Pancreas (tissue), 10 donors: ENCODE measurements at regions not wholly inside any gene's neighbourhood (a gene's known extent, or its start where the extent isn't known, plus 50 kb on each side); places are given as distances from the start of the nearest gene placed in this dataset.

ENCODE experiments used
- ATAC-seq, 4 donors: fragments of 200-7000 bp; cut with Tn5 transposase; one replicate each; pipeline versions ENCODE4 v1.8.0 to v1.9.1; 2020; ENCODE audit warnings: mild to moderate bottlenecking in 4 of 4, moderate library complexity in 4 of 4
- DNase-seq, 6 donors: peaks; one replicate each; pipeline ENCODE4 v3.0.0-alpha.2; 2020
- FAIRE-seq: peaks from 2 replicates; lab custom pipeline; 2012; peaks lifted over from hg19 to GRCh38; lab: Jason Lieb, UNC
- H3K27ac ChIP-seq, 4 donors: fragments of 200-600 bp; sonication (generic); 1 replicate in 3 of 4; 2 replicates in 1 of 4; pipeline versions ENCODE4 v1.5.0 to v1.8.0; 2020
- H3K27me3 ChIP-seq, 4 donors: fragments of 200-600 bp; one replicate each; pipeline ENCODE4 v1.8.0; 2021
- H3K36me3 ChIP-seq, 3 donors: fragments of 200-600 bp; sonication (generic) in 1 of 3; one replicate each; pipeline versions ENCODE4 v1.5.0 to v1.8.0; 2020 to 2021
- H3K4me1 ChIP-seq, 3 donors: fragments of 200-600 bp; one replicate each; pipeline ENCODE4 v1.8.0; 2021
- H3K4me3 ChIP-seq, 4 donors: fragments of 200-600 bp; sonication (generic) in 2 of 4; one replicate each; pipeline versions ENCODE4 v1.5.0 to v1.8.0; 2020 to 2021
- H3K9me3 ChIP-seq, 4 donors: fragments of 200-600 bp; one replicate each; pipeline ENCODE4 v1.8.0; 2021
- WGBS, 2 donors: extraction: QIAGEN DNeasy Blood & Tissue Kit; methylation state at CpG; one replicate each; pipeline ENCODE4 v1.1.7; 2013; 5-methylcytosine and 5-hydroxymethylcytosine counted together
- intact Hi-C, 3 donors: fragments of 100-400 bp; cut with DNase I; formaldehyde crosslinking; loops; one replicate each; pipeline versions ENCODE4 v1.11.1 to v1.14.2; 2022
- TF ChIP-seq, protein P1 (sequence below), 4 donors: fragments of 200-600 bp; sonication (generic) in 3 of 4; IDR thresholded peaks; one replicate each; pipeline versions ENCODE4 v1.5.0 to v1.8.0; 2021; ENCODE audit warnings: antibody characterized with exemption in 4 of 4
- donor health status: healthy with polysubstance abuse.
- donor health status: DM: no; HTN: no; CAD: no; lungs with moderate emphysema.
- donor health status: DM: no; HTN: no; CAD: no.
- donor health status: control.
- donor health status: control.
- donor health status: Bipolar disorder and iron deficiency.
- donor health status: DM: yes; HTN: yes; CAD: no.
- donor health status: DM: no; HTN: no; CAD: no.
- donor health status: DM: no; HTN: no; CAD: no.
- donor health status: DM: yes; HTN: yes; CAD: no.

DNA sequence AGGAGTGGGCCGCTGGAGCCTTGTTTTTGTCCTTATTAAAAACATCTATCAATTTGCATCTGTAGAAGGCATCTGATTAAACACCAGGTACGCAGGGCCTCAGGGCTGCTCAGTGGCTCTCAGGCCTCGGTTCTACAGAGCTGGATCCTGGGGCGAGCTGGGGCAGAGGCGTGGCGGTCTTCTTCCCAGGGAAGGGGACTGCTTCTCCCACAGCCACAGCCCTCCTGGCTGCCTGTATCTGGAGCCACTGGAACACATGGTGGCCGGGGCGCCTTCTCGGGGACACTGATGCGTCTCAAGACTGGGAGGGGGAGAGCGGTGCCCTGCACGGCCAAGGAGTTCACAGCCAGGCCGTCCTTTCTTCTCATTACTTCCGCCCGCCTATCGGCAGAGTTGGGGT lies 1178.2 kb downstream of the BRD1 start:
- no peak for FAIRE-seq
- DNase-seq, result no peak
- Histone ChIP-seq H3K4me3 (no peak overlapping the region), H3K36me3 (no peaks in the 10 kb centered on the region), H3K27me3 (no peaks in the 10 kb centered on the region), H3K27ac (no peak overlapping the region), H3K4me1 (no peaks in the 10 kb centered on the region), H3K9me3 (no peaks in the 10 kb centered on the region)
- 69 to 86% methylated on average over 16 of the region's 16 CpGs for WGBS, 2 donors
- TF ChIP-seq, protein P1, sequence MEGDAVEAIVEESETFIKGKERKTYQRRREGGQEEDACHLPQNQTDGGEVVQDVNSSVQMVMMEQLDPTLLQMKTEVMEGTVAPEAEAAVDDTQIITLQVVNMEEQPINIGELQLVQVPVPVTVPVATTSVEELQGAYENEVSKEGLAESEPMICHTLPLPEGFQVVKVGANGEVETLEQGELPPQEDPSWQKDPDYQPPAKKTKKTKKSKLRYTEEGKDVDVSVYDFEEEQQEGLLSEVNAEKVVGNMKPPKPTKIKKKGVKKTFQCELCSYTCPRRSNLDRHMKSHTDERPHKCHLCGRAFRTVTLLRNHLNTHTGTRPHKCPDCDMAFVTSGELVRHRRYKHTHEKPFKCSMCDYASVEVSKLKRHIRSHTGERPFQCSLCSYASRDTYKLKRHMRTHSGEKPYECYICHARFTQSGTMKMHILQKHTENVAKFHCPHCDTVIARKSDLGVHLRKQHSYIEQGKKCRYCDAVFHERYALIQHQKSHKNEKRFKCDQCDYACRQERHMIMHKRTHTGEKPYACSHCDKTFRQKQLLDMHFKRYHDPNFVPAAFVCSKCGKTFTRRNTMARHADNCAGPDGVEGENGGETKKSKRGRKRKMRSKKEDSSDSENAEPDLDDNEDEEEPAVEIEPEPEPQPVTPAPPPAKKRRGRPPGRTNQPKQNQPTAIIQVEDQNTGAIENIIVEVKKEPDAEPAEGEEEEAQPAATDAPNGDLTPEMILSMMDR (IDR thresholded peaks at IDR 0.05), result no peak
- ATAC-seq, result no peak
- intact Hi-C loops, result no loop called here

DNA sequence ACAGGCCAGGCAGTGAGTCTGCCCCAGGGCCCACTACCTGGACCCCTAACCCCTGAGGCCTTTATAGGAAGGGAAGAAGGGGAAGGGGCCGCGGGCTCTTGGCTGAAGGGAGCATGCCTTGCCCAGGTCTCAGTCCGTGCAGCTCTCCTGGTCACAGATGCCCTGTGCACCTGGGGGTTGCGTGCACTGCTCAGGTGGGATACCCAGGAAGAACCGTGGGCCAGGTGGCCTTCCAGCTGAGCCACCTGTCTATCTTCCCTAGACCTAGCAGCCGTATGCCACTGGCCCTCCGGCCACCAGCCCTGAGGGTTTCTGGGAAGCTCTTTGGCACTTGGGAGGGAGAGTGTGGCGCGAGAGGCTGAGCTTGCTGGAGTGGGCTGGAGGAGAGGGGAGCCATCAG lies 1178.6 kb downstream of the BRD1 start:
- Histone ChIP-seq H3K4me3 (no peak overlapping the region), H3K4me1 (no peaks in the 10 kb centered on the region), H3K9me3 (no peaks in the 10 kb centered on the region), H3K27me3 (no peaks in the 10 kb centered on the region), H3K27ac (no peak overlapping the region), H3K36me3 (no peaks in the 10 kb centered on the region)
- WGBS, 2 donors, result 70% methylated on average over 9 of the region's 9 CpGs
- DNase-seq (peak in 1 of 6 donors; percentile 37), FAIRE-seq (no peak), ATAC-seq (no peak)
- TF ChIP-seq, protein P1 (IDR thresholded peaks at IDR 0.05), result no peak
- intact Hi-C loops, result no loop called here

- Histone ChIP-seq H3K4me1 (no peaks in the 10 kb centered on the region), H3K4me3 (no peak overlapping the region), H3K27ac (no peak overlapping the region), H3K36me3 (no peaks in the 10 kb centered on the region), H3K27me3 (no peaks in the 10 kb centered on the region), H3K9me3 (no peaks in the 10 kb centered on the region)
- 69 to 88% methylated on average over 24 to 25 of the region's 25 CpGs for WGBS, 2 donors
- intact Hi-C loops, result no loop called here
- no peak for FAIRE-seq
- TF ChIP-seq, protein P1 (IDR thresholded peaks at IDR 0.05), result no peak
- no peak for ATAC-seq
- peak in 1 of 6 donors; percentile 36 for DNase-seq
Measured at GRCh38 chr22:48647606-48648515, 1179.8 kb downstream of the BRD1 start.

GRCh38 chr22:48647051-48647450 lies 1180.6 kb downstream of the BRD1 start:
- ATAC-seq (no peak), FAIRE-seq (no peak)
- WGBS, 2 donors, result 62 to 82% methylated on average over 13 of the region's 13 CpGs

More at GRCh38 chr22:48647051-48647450, 1180.6 kb downstream of the BRD1 start:
- DNase-seq, result peak in 1 of 6 donors; percentile 45
- H3K9me3 ChIP-seq, result no peaks in the 10 kb centered on the region
- intact Hi-C loops, result no loop called here
- H3K27me3 ChIP-seq, result no peaks in the 10 kb centered on the region
- H3K4me3 ChIP-seq, result no peak overlapping the region
- no peaks in the 10 kb centered on the region for H3K36me3 ChIP-seq
- TF ChIP-seq, protein P1 (IDR thresholded peaks at IDR 0.05), result no peak
- no peaks in the 10 kb centered on the region for H3K4me1 ChIP-seq
- no peak overlapping the region for H3K27ac ChIP-seq
